ENCODE measurements at regions not wholly inside any gene's neighbourhood (a gene's known extent, or its start where the extent isn't known, plus 50 kb on each side); places are given as distances from the start of the nearest gene placed in this dataset.

- intact Hi-C loops (cut with DNase I; ENCODE audit: low total_unique reads): no loop called here
- no peak for DNase-seq
Measured at GRCh38 chr11:93032580-93032979, 63.1 kb downstream of the MTNR1B start.

GRCh38 chr11:93033093-93033492 lies 63.6 kb downstream of the MTNR1B start:
- Histone ChIP-seq H3K36me3 (no peaks in the 10 kb centered on the region), H3K4me3 (no peak overlapping the region), H3K9me3 (no peaks in the 10 kb centered on the region), H3K27ac (no peak overlapping the region), H3K4me1 (no peaks in the 10 kb centered on the region), H3K27me3 (no peaks in the 10 kb centered on the region)
- no peak for TF ChIP-seq CTCF (IDR thresholded peaks at IDR 0.05)
- intact Hi-C loops (cut with DNase I; ENCODE audit: low total_unique reads): no loop called here
- DNase-seq: no peak

More at GRCh38 chr11:93032580-93032979, 63.1 kb downstream of the MTNR1B start:
- H3K4me3 ChIP-seq: no peak overlapping the region
- H3K4me1 ChIP-seq: no peaks in the 10 kb centered on the region
- TF ChIP-seq CTCF (IDR thresholded peaks at IDR 0.05): no peak
- H3K27ac ChIP-seq: no peak overlapping the region
- H3K9me3 ChIP-seq: no peaks in the 10 kb centered on the region
- no peaks in the 10 kb centered on the region for H3K36me3 ChIP-seq
- no peaks in the 10 kb centered on the region for H3K27me3 ChIP-seq

GRCh38 chr11:93034031-93034722 lies 64.7 kb downstream of the MTNR1B start:
- no peak overlapping the region for H3K27ac ChIP-seq
- H3K4me3 ChIP-seq: no peak overlapping the region
- H3K4me1 ChIP-seq: no peaks in the 10 kb centered on the region
- H3K36me3 ChIP-seq: no peaks in the 10 kb centered on the region
- intact Hi-C loops (cut with DNase I; ENCODE audit: low total_unique reads): no loop called here
- DNase-seq: no peak
- TF ChIP-seq CTCF (IDR thresholded peaks at IDR 0.05): no peak
- H3K9me3 ChIP-seq: no peaks in the 10 kb centered on the region
- no peaks in the 10 kb centered on the region for H3K27me3 ChIP-seq

- intact Hi-C loops (cut with DNase I; ENCODE audit: low total_unique reads): no loop called here
- TF ChIP-seq CTCF (IDR thresholded peaks at IDR 0.05): no peak
- Histone ChIP-seq H3K36me3 (no peaks in the 10 kb centered on the region), H3K4me3 (no peak overlapping the region), H3K27me3 (no peaks in the 10 kb centered on the region), H3K9me3 (no peaks in the 10 kb centered on the region), H3K27ac (no peak overlapping the region), H3K4me1 (no peaks in the 10 kb centered on the region)
- no peak for DNase-seq
Measured at GRCh38 chr11:93034723-93035039, 65.2 kb downstream of the MTNR1B start.

GRCh38 chr11:93038521-93038920 lies 69.1 kb downstream of the MTNR1B start:
- DNase-seq: no peak
- no peak for TF ChIP-seq CTCF (IDR thresholded peaks at IDR 0.05)
- intact Hi-C loops (cut with DNase I; ENCODE audit: low total_unique reads): no loop called here
- Histone ChIP-seq H3K27me3 (no peaks in the 10 kb centered on the region), H3K4me1 (no peaks in the 10 kb centered on the region), H3K36me3 (no peaks in the 10 kb centered on the region), H3K9me3 (peaks cover 0 to 4% (median 0%) of the 10 kb centered on the region in 3 donors), H3K27ac (no peak overlapping the region), H3K4me3 (no peak overlapping the region)
